Endothelial cell of umbilical vein (primary cell): ENCODE measurements at regions not wholly inside any gene's neighbourhood (a gene's known extent, or its start where the extent isn't known, plus 50 kb on each side); places are given as distances from the start of the nearest gene placed in this dataset.

Source experiments
- CTCF ChIP-seq, 2 donors: IDR thresholded peaks; 1 replicate in 1 of 2; 2 replicates in 1 of 2; pipeline ENCODE4 v1.5.1; 2011; ENCODE audit warnings: low read length in 2 of 2, mild to moderate bottlenecking in 2 of 2, moderate library complexity in 2 of 2, control low read depth in 1 of 2, inconsistent platforms in 1 of 2, low read depth in 1 of 2; ENCODE audit not compliant: insufficient read depth in 1 of 2; ENCODE audit errors: extremely low read depth in 1 of 2
- POLR2A ChIP-seq: IDR thresholded peaks from 2 replicates; pipeline ENCODE4 v1.6.1; 2012; ENCODE audit warnings: low read depth, mild to moderate bottlenecking, control low read depth, low read length

DNA sequence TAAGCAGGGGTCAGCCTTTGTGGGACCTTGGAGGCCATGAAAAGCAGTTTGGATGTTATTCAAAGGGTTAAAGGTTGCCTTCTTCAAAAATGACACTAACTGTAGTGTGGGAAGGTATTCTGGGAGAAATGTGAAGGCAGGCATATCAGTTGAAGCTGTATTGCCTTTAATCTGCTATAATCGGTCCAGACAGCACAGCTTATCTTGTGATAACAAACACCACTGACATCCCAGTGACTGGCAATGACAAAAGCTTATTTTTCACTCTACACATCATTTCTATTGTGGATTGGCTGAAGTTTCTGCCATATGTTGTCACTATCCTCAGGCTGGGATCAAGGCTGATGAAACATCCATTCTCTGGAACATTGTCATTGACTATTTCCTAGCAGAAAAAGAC is 1149.2 kb downstream of the GRM8 start:
- TF ChIP-seq CTCF (IDR thresholded peaks at IDR 0.05; ENCODE audit: extremely low read depth in 1 of 2, insufficient read depth in 1 of 2, low read depth in 1 of 2, low read length in 2 of 2): no peak
- TF ChIP-seq POLR2A: no peak
